Prostate gland (tissue), 2 donors: ENCODE measurements at regions not wholly inside any gene's neighbourhood (a gene's known extent, or its start where the extent isn't known, plus 50 kb on each side); places are given as distances from the start of the nearest gene placed in this dataset.

Source experiments
- DNase-seq: peaks from one replicate; pipeline ENCODE4 v3.0.0-alpha.2; 2019; ENCODE audit warnings: low spot score
- H3K27ac ChIP-seq, 2 donors: fragments of 200-600 bp; sonication (generic); 2 replicates each; pipeline ENCODE4 v1.5.1; 2017 to 2019
- H3K27me3 ChIP-seq: fragments of 200-600 bp; sonication (generic); replicated peaks from 2 replicates; pipeline ENCODE4 v1.5.1; 2019; ENCODE audit not compliant: insufficient read depth
- H3K36me3 ChIP-seq, 2 donors: fragments of 200-600 bp; sonication (generic); 1 replicate in 1 of 2; 2 replicates in 1 of 2; pipeline versions ENCODE4 v1.5.1 to v1.8.1; 2017 to 2019
- H3K4me1 ChIP-seq: fragments of 200-600 bp; sonication (generic); replicated peaks from 2 replicates; pipeline ENCODE4 v1.5.1; 2019
- H3K4me3 ChIP-seq, 2 donors: fragments of 200-600 bp; sonication (generic); 2 replicates each; pipeline ENCODE4 v1.5.1; 2017 to 2019
- H3K9me3 ChIP-seq: fragments of 200-600 bp; sonication (generic); 2 replicates; pipeline ENCODE4 v1.5.1; 2017
- CTCF ChIP-seq, 4 experiments: fragments of 200-600 bp in 2 of 4; fragments of 450-650 bp in 2 of 4; sonication (generic) in 2 of 4; IDR thresholded peaks; 1 replicate in 3 of 4; 2 replicates in 1 of 4; pipeline ENCODE4 v1.5.1; 2016 to 2019; ENCODE audit warnings: antibody characterized with exemption in 4 of 4, mild to moderate bottlenecking in 2 of 4, moderate library complexity in 2 of 4
- POLR2A ChIP-seq: fragments of 450-650 bp; IDR thresholded peaks from one replicate; pipeline ENCODE4 v1.6.1; 2016; ENCODE audit warnings: antibody characterized with exemption, mild to moderate bottlenecking
- POLR2AphosphoS5 ChIP-seq: sonication (generic); formaldehyde crosslinking; IDR thresholded peaks from one replicate; pipeline ENCODE4 v1.6.1; 2017; ENCODE audit warnings: antibody characterized with exemption
- whole genome bisulfite sequencing: methylation state at CpG from one replicate; pipeline ENCODE4 v1.1.5; 2018; 5-methylcytosine and 5-hydroxymethylcytosine counted together
- intact Hi-C: fragments of 100-400 bp; cut with DNase I; formaldehyde crosslinking; loops from one replicate; pipeline ENCODE4 v1.14.2; 2022

- Histone ChIP-seq H3K36me3 (no peaks in the 10 kb centered on the region), H3K9me3 (no peaks in the 10 kb centered on the region), H3K27ac (no peak overlapping the region), H3K4me3 (no peak overlapping the region), H3K27me3 (no peaks in the 10 kb centered on the region), H3K4me1 (no peaks in the 10 kb centered on the region)
- TF ChIP-seq CTCF (IDR thresholded peaks at IDR 0.05) (no peak), POLR2AphosphoS5 (no peak), POLR2A (no peak)
- intact Hi-C loops: no loop called here
- no peak for DNase-seq
- WGBS: 87% methylated on average over 1 of the region's 1 CpG
These were observed 467.5 kb upstream of the TLE4 start for GRCh38 chr9:79104216-79104615.

- 48% methylated on average over 2 of the region's 2 CpGs for WGBS
These were observed 466.8 kb upstream of the TLE4 start for GRCh38 chr9:79104951-79105350.

GRCh38 chr9:79107911-79108676, 463.7 kb upstream of the TLE4 start:
- no peaks in the 10 kb centered on the region for H3K36me3 ChIP-seq
- intact Hi-C loops: no loop called here
- DNase-seq: no peak
- H3K27me3 ChIP-seq: no peaks in the 10 kb centered on the region
- no peak for TF ChIP-seq POLR2A
- no peak for TF ChIP-seq CTCF (IDR thresholded peaks at IDR 0.05)
- no peak for TF ChIP-seq POLR2AphosphoS5
- no peaks in the 10 kb centered on the region for H3K4me1 ChIP-seq
- no peaks in the 10 kb centered on the region for H3K9me3 ChIP-seq
- H3K27ac ChIP-seq: no peak overlapping the region
- 77% methylated on average over 3 of the region's 3 CpGs for WGBS
- H3K4me3 ChIP-seq: no peak overlapping the region

More at GRCh38 chr9:79104951-79105350, 466.8 kb upstream of the TLE4 start:
- Histone ChIP-seq H3K4me1 (no peaks in the 10 kb centered on the region), H3K9me3 (no peaks in the 10 kb centered on the region), H3K4me3 (no peak overlapping the region), H3K27me3 (no peaks in the 10 kb centered on the region), H3K36me3 (no peaks in the 10 kb centered on the region), H3K27ac (no peak overlapping the region)
- intact Hi-C loops: no loop called here
- DNase-seq: no peak
- TF ChIP-seq POLR2A (no peak), CTCF (IDR thresholded peaks at IDR 0.05) (no peak), POLR2AphosphoS5 (no peak)

- intact Hi-C loops: no loop called here
- Histone ChIP-seq H3K4me3 (no peak overlapping the region), H3K36me3 (no peaks in the 10 kb centered on the region), H3K4me1 (no peaks in the 10 kb centered on the region), H3K9me3 (no peaks in the 10 kb centered on the region), H3K27ac (no peak overlapping the region), H3K27me3 (no peaks in the 10 kb centered on the region)
- 51% methylated on average over 4 of the region's 4 CpGs for WGBS
- no peak for DNase-seq
- TF ChIP-seq POLR2A: no peak
- no peak for TF ChIP-seq POLR2AphosphoS5
- TF ChIP-seq CTCF (IDR thresholded peaks at IDR 0.05): no peak
These were observed 460.1 kb upstream of the TLE4 start for GRCh38 chr9:79111653-79112052.

- intact Hi-C loops: no loop called here
- Histone ChIP-seq H3K27ac (no peak overlapping the region), H3K9me3 (no peaks in the 10 kb centered on the region), H3K4me3 (no peak overlapping the region), H3K36me3 (no peaks in the 10 kb centered on the region), H3K4me1 (no peaks in the 10 kb centered on the region), H3K27me3 (no peaks in the 10 kb centered on the region)
- DNase-seq: no peak
- TF ChIP-seq POLR2A: no peak
- TF ChIP-seq CTCF (IDR thresholded peaks at IDR 0.05): no peak
- TF ChIP-seq POLR2AphosphoS5: no peak
- WGBS: 77% methylated on average over 4 of the region's 4 CpGs
These were observed 456.6 kb upstream of the TLE4 start for GRCh38 chr9:79115176-79115575.
